CD4-positive, alpha-beta memory T cell (primary cell): ENCODE measurements at regions not wholly inside any gene's neighbourhood (a gene's known extent, or its start where the extent isn't known, plus 50 kb on each side); places are given as distances from the start of the nearest gene placed in this dataset.

Experiments used
- CTCF ChIA-PET: fragments of 350-600 bp; sonication (Branson Sonifier 250); formaldehyde crosslinking; loops from one replicate; lab custom pipeline; 2021; ENCODE audit warnings: inconsistent platforms; ENCODE audit not compliant: partially characterized antibody; lab: Charles Lee
- POLR2A ChIA-PET: fragments of 350-600 bp; sonication (Branson Sonifier 250); formaldehyde crosslinking; loops from one replicate; lab custom pipeline; 2021; ENCODE audit not compliant: partially characterized antibody; lab: Charles Lee
- DNase-seq, 5 donors: peaks; one replicate each; pipeline versions ENCODE4 v3.0.0 to v3.0.0-alpha.2; 2020 to 2022; ENCODE audit warnings: mixed read lengths in 1 of 5
- H3K27ac ChIP-seq: one replicate; pipeline ENCODE4 v1.7.0; 2013; ENCODE audit warnings: low read depth, low read length
- H3K27me3 ChIP-seq: 2 replicates; pipeline ENCODE4 v1.7.0; 2013; ENCODE audit warnings: mild to moderate bottlenecking, low read length, moderate library complexity; ENCODE audit not compliant: insufficient read depth
- H3K36me3 ChIP-seq: 2 replicates; pipeline ENCODE4 v1.7.0; 2013; ENCODE audit warnings: mild to moderate bottlenecking, low read length, moderate library complexity; ENCODE audit not compliant: insufficient read depth
- H3K4me1 ChIP-seq: 2 replicates; pipeline ENCODE4 v1.7.0; 2013; ENCODE audit warnings: mild to moderate bottlenecking, low read length, moderate library complexity; ENCODE audit not compliant: insufficient read depth
- H3K4me3 ChIP-seq, 2 donors: one replicate each; pipeline ENCODE4 v1.7.0; 2013; ENCODE audit warnings: low read length in 2 of 2, mild to moderate bottlenecking in 1 of 2
- H3K9me3 ChIP-seq, 2 donors: one replicate each; pipeline ENCODE4 v1.7.0; 2013; ENCODE audit warnings: low read length in 2 of 2, control low read depth in 1 of 2; ENCODE audit not compliant: control insufficient read depth in 1 of 2
- H3K27ac Mint-ChIP-seq, 7 donors: one replicate each; pipeline ENCODE4 v1.8.0; 2020 to 2021; ENCODE audit warnings: mixed read lengths in 7 of 7, mild to moderate bottlenecking in 6 of 7, inconsistent platforms in 3 of 7, moderate library complexity in 3 of 7
- H3K27me3 Mint-ChIP-seq, 2 donors: one replicate each; pipeline ENCODE4 v1.8.0; 2020 to 2021; ENCODE audit warnings: mixed read lengths in 2 of 2
- H3K36me3 Mint-ChIP-seq, 2 donors: one replicate each; pipeline ENCODE4 v1.8.0; 2020 to 2021; ENCODE audit warnings: mixed read lengths in 2 of 2, inconsistent platforms in 1 of 2, mild to moderate bottlenecking in 1 of 2
- H3K4me1 Mint-ChIP-seq, 4 donors: one replicate each; pipeline ENCODE4 v1.8.0; 2020 to 2021; ENCODE audit warnings: mixed read lengths in 4 of 4, mild to moderate bottlenecking in 1 of 4
- H3K4me3 Mint-ChIP-seq, 8 donors: one replicate each; pipeline ENCODE4 v1.8.0; 2020 to 2021; ENCODE audit warnings: mixed read lengths in 8 of 8, mild to moderate bottlenecking in 7 of 8, moderate library complexity in 6 of 8, inconsistent platforms in 3 of 8
- H3K9me3 Mint-ChIP-seq, 8 donors: one replicate each; pipeline ENCODE4 v1.8.0; 2020 to 2021; ENCODE audit warnings: mixed read lengths in 8 of 8, mild to moderate bottlenecking in 5 of 8, inconsistent platforms in 3 of 8, moderate library complexity in 1 of 8
- intact Hi-C: fragments of 100-400 bp; cut with micrococcal nuclease; formaldehyde crosslinking; loops from one replicate; pipeline ENCODE4 v1.15.1; 2023

DNA sequence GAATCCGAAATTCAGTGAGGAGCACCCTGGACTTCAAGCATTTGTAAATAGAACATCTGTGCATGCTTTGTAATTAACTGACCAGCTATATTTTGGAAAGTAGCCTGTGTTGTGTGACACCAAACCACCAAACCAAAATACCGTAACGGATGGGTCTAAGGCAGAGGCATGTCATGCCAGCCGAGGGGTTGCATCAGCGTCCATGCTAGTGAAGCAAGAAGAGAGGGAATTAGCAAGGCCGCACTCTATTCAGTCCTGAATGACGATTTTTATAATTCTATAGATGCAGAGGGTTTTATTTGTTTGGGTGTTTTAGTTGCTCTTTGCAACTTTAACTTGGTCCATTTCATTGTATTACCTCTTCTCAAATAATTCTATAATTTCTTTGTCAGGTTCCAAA is 116.8 kb upstream of the SMYD2 start:
- Mint-ChIP-seq H3K27ac (no peak overlapping the region), H3K9me3 (no peaks in the 10 kb centered on the region), H3K27me3 (peaks cover 2 to 7% of the 10 kb centered on the region in 2 donors), H3K36me3 (no peaks in the 10 kb centered on the region), H3K4me1 (no peaks in the 10 kb centered on the region), H3K4me3 (no peak overlapping the region)
- ChIA-PET POLR2A (no interaction called here), CTCF (no interaction called here)
- no peak overlapping the region for H3K27ac ChIP-seq
- no peaks in the 10 kb centered on the region for H3K27me3 ChIP-seq
- no peaks in the 10 kb centered on the region for H3K36me3 ChIP-seq
- no peak overlapping the region for H3K4me3 ChIP-seq
- no peaks in the 10 kb centered on the region for H3K9me3 ChIP-seq
- no peak for DNase-seq
- H3K4me1 ChIP-seq, result no peaks in the 10 kb centered on the region
- intact Hi-C loops, result no loop called here

DNA sequence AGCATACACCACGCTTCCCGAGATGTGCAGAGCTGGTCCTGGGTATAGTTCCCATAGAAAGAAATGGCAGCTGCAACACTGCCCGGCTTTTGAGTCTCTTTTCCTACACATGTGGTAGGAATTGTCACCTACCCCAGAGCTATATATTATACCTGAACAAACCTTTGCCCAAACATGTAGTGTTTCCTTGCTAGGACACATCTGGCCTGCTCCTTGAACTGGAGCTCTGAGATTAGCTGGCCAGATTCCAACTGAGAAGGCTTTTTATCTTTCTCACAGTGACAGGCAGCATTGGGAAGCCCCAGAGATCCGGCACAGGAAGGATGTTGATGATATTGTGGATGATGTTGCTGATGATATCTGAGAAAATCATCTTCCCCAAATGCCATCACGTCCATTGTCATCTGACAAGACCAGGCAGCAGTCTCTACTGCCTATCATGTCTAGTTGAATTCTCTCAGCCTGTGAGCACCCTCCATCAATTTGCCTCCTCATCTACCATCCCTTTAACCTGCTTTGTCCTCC is 115.0 kb upstream of the SMYD2 start:
- Mint-ChIP-seq H3K27me3 (peaks cover 2 to 8% of the 10 kb centered on the region in 2 donors), H3K4me1 (no peaks in the 10 kb centered on the region), H3K9me3 (no peaks in the 10 kb centered on the region), H3K36me3 (no peaks in the 10 kb centered on the region), H3K4me3 (no peak overlapping the region), H3K27ac (no peak overlapping the region)
- no peaks in the 10 kb centered on the region for H3K27me3 ChIP-seq
- H3K36me3 ChIP-seq, result no peaks in the 10 kb centered on the region
- DNase-seq, result no peak
- ChIA-PET CTCF (no interaction called here), POLR2A (no interaction called here)
- H3K9me3 ChIP-seq, result no peaks in the 10 kb centered on the region
- H3K4me3 ChIP-seq, result no peak overlapping the region
- intact Hi-C loops, result no loop called here
- no peaks in the 10 kb centered on the region for H3K4me1 ChIP-seq
- H3K27ac ChIP-seq, result no peak overlapping the region

DNA sequence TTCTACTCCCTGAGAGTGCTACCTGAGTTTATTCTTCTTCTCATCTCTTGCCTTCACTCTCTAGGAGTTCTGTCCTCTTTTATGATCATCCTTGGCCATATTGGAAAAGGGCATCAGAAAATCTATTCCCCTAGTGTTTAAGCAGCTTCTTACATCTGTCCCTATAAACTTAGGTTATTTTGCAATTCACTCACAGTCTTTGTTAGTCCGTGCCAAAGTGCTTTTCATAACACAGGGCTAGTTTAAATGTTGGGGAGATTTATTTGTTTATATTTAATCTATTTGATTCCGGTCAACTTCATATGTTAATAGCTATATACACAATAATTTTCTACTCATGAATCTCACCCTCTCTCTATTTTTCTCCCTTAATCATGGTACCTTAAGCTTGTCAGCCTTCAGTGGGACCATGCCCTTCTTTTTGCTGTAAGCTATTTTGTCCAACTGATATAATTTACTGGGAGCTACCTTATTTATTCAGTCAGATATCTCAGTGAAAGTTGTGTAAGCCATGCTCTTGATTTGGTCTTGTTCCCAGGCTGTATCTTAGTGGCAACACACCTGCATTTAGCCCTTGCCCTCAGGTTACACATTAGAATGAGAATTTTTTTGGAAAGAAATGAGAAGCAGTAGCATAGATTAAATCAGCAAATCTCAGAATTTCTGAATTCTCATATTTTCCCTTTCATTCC is 106.3 kb upstream of the SMYD2 start:
- H3K9me3 Mint-ChIP-seq, result no peaks in the 10 kb centered on the region
- H3K36me3 Mint-ChIP-seq, result no peaks in the 10 kb centered on the region
- no peak for DNase-seq
- H3K4me3 Mint-ChIP-seq, result no peak overlapping the region
- Histone ChIP-seq H3K27me3 (no peaks in the 10 kb centered on the region), H3K9me3 (no peaks in the 10 kb centered on the region), H3K36me3 (no peaks in the 10 kb centered on the region), H3K27ac (no peak overlapping the region), H3K4me1 (no peaks in the 10 kb centered on the region), H3K4me3 (no peak overlapping the region)
- intact Hi-C loops, result no loop called here
- H3K27ac Mint-ChIP-seq, result no peak overlapping the region
- H3K27me3 Mint-ChIP-seq, result peaks cover 9 to 23% of the 10 kb centered on the region in 2 donors
- POLR2A ChIA-PET, result no interaction called here
- CTCF ChIA-PET, result no interaction called here
- no peaks in the 10 kb centered on the region for H3K4me1 Mint-ChIP-seq

DNA sequence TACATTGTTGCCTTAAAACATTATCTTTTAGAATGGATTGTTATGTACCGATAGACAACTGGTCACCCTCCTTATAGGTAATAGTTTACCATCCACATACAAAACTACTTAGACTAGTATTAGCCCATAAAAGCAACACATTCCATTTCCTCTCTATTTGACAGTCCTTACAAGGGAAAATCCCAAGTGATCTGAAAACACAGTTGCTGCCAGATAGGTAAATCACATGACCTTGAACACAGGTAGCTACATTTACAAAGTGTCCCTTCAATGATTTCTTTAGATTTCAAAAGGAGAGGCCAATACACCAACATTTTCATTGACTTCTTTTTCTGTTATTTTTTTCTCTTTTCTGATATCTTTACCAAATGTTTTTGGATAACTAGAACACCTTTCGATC is 102.9 kb upstream of the SMYD2 start:
- H3K4me1 Mint-ChIP-seq, result no peaks in the 10 kb centered on the region
- no peaks in the 10 kb centered on the region for H3K36me3 Mint-ChIP-seq
- peaks cover 16 to 28% of the 10 kb centered on the region in 2 donors for H3K27me3 Mint-ChIP-seq
- ChIA-PET CTCF (no interaction called here), POLR2A (no interaction called here)
- Histone ChIP-seq H3K27me3 (no peaks in the 10 kb centered on the region), H3K4me1 (no peaks in the 10 kb centered on the region), H3K36me3 (no peaks in the 10 kb centered on the region), H3K27ac (no peak overlapping the region), H3K4me3 (no peak overlapping the region), H3K9me3 (no peaks in the 10 kb centered on the region)
- peaks cover 0 to 5% (median 1%) of the 10 kb centered on the region in 8 donors for H3K9me3 Mint-ChIP-seq
- H3K4me3 Mint-ChIP-seq, result no peak overlapping the region
- no peak for DNase-seq
- H3K27ac Mint-ChIP-seq, result no peak overlapping the region
- intact Hi-C loops, result no loop called here

DNA sequence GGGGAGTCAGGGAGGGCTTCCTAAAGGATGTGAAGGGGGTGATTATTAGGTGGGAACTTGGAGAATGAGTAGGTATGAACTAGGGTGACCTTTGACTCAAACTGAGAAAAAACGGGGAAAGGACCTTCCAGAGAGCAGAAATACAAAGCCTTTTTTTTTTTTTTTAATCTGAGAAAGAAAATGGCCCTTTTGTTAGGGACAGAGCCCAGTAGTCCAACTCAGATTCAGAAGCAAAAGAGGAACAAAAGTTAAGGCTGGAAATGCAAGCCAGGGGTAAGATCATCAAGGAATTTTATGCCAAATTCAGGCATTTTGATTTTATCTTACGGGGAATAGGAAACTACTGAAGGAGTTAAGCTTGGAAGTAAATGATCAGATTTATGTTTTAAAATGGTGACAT is 96.0 kb upstream of the SMYD2 start:
- DNase-seq, result no peak
- H3K27me3 Mint-ChIP-seq, result peaks cover 30 to 44% of the 10 kb centered on the region in 2 donors
- H3K4me3 ChIP-seq, result no peak overlapping the region
- H3K27me3 ChIP-seq, result peaks cover 7% of the 10 kb centered on the region
- no peak overlapping the region for H3K27ac ChIP-seq
- H3K4me1 ChIP-seq, result no peaks in the 10 kb centered on the region
- no peak overlapping the region for H3K27ac Mint-ChIP-seq
- H3K9me3 ChIP-seq, result no peaks in the 10 kb centered on the region
- ChIA-PET POLR2A (no interaction called here), CTCF (no interaction called here)
- intact Hi-C loops, result no loop called here
- no peak overlapping the region for H3K4me3 Mint-ChIP-seq
- no peaks in the 10 kb centered on the region for H3K36me3 Mint-ChIP-seq
- peaks cover 0 to 9% (median 3%) of the 10 kb centered on the region in 4 donors for H3K4me1 Mint-ChIP-seq
- peaks cover 0 to 7% (median 2%) of the 10 kb centered on the region in 8 donors for H3K9me3 Mint-ChIP-seq
- H3K36me3 ChIP-seq, result no peaks in the 10 kb centered on the region

DNA sequence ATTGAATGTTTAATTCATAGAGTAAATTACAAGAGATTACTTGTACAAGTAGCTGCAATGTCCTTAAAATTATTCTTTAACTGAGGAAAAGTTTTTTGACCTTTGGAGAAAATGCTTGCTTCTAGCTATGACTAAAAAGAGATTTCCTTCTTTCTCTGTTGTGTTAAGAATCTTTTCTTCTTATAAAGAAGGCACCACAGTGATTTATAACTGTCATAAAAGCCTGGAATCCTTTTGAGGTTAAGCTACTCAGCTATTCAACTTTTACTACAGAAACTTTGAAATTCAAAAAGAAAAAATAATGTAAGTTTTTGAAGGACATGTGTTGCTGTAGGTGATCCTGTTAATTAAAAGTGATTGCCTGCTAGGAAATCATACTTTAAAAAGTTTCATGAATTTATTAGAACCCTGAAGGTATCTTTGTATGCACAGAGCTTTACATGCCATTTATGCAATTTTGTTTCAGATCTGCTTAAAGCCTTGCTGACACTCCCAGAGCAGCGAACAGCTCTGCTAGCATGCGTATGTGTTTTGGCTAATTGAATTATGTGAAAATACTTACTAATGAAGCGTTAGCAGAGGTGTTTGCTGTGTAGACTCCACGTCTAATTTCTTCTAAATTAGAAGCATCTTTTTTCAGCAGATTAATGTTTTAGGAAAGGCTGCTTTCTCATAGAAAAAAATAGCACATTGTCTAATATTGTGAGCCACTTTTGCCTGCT is 94.7 kb upstream of the SMYD2 start:
- peaks cover 33 to 49% of the 10 kb centered on the region in 2 donors for H3K27me3 Mint-ChIP-seq
- Histone ChIP-seq H3K27ac (no peak overlapping the region), H3K36me3 (no peaks in the 10 kb centered on the region), H3K9me3 (no peaks in the 10 kb centered on the region), H3K4me1 (no peaks in the 10 kb centered on the region), H3K4me3 (no peak overlapping the region), H3K27me3 (peaks cover 7% of the 10 kb centered on the region)
- intact Hi-C loops, result no loop called here
- H3K4me1 Mint-ChIP-seq, result peaks cover 0 to 9% (median 3%) of the 10 kb centered on the region in 4 donors
- H3K9me3 Mint-ChIP-seq, result peaks cover 0 to 7% (median 2%) of the 10 kb centered on the region in 8 donors
- ChIA-PET POLR2A (no interaction called here), CTCF (interaction anchor here (0.6 kb wide), 1 partner anchor 682 kb away, joined by 4 read pairs; no protein-coding TSS in a partner anchor)
- no peaks in the 10 kb centered on the region for H3K36me3 Mint-ChIP-seq
- H3K4me3 Mint-ChIP-seq, result no peak overlapping the region
- DNase-seq, result no peak
- no peak overlapping the region for H3K27ac Mint-ChIP-seq

DNA sequence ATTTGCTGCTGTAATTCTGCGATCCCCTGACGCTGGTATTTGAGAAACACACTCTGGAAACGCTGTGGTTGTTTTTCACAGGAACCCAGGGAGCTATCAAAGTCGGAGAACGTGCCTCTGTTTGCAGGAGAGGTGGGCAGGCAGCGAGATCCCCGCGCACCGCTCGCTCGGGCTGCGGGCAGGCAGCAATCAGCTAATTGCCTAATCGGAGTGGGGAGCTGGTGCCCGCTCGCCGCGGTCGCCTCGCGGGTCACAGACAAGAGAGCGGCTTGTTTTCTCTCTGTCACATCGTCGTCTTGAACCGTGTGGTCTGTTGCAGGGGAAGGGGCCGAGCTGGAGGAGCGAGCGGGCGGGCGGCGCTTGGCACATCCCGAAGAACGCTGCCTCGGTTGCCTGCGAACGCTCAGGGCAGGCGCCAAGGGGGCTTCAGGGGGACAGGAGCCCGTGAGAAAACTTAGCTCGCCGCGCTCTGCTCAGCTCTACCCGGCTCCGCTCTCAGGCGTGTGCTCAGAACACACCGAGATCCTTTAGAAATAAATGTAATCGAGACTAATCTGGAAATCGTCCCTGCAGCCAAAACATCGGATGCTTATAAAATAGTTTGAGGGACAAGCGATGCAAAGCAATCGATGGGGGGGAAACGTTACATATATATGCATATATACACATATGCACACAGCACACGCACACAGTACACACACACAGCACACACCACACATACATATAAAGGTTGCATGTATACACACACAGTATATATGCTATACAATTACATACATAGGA is 93.6 kb upstream of the SMYD2 start:
- POLR2A ChIA-PET, result no interaction called here
- Mint-ChIP-seq H3K27ac (no peak overlapping the region), H3K27me3 (peaks cover 33 to 47% of the 10 kb centered on the region in 2 donors), H3K9me3 (peaks cover 0 to 7% (median 2%) of the 10 kb centered on the region in 8 donors), H3K4me1 (peaks cover 0 to 9% (median 3%) of the 10 kb centered on the region in 4 donors), H3K4me3 (peak overlapping the region in 3 of 8 donors; percentile 18 to 56 (median 52)), H3K36me3 (no peaks in the 10 kb centered on the region)
- Histone ChIP-seq H3K4me1 (no peaks in the 10 kb centered on the region), H3K27ac (no peak overlapping the region), H3K4me3 (no peak overlapping the region), H3K36me3 (no peaks in the 10 kb centered on the region), H3K9me3 (no peaks in the 10 kb centered on the region), H3K27me3 (peaks cover 7% of the 10 kb centered on the region)
- intact Hi-C loops, result no loop called here
- CTCF ChIA-PET, result no interaction called here
- no peak for DNase-seq
